ENCODE measurements at regions not wholly inside any gene's neighbourhood (a gene's known extent, or its start where the extent isn't known, plus 50 kb on each side); places are given as distances from the start of the nearest gene placed in this dataset.
"Not testable (repeated sequence)": the region's sequence is repeated elsewhere in the genome, so short reads cannot be mapped to it uniquely, and the experiment has no call there.

GRCh38 chr9:92206488-92206887 is 87.0 kb downstream of the IARS1 start:
- no peaks in the 10 kb centered on the region for H3K4me1 ChIP-seq (ENCODE audit: low read length)
- H3K27me3 ChIP-seq (replicated peaks; ENCODE audit: insufficient read depth, low read length), result no peaks in the 10 kb centered on the region
- H3K4me2 ChIP-seq (ENCODE audit: low read depth, low read length), result no peak overlapping the region
- H3K9me3 ChIP-seq (replicated peaks; ENCODE audit: insufficient read depth, low read length), result no peaks in the 10 kb centered on the region
- H3K36me3 ChIP-seq (replicated peaks; ENCODE audit: insufficient read depth, low read length), result peaks cover 22% of the 10 kb centered on the region
- H3K27ac ChIP-seq (ENCODE audit: low read length), result no peak overlapping the region
- no peaks in the 10 kb centered on the region for H4K20me1 ChIP-seq (ENCODE audit: insufficient read depth, low read length)
- H3K9me2 ChIP-seq (replicated peaks; ENCODE audit: insufficient read depth, low read length), result no peaks in the 10 kb centered on the region
- H3K4me3 ChIP-seq (ENCODE audit: low read length), result no peak overlapping the region
- H3K79me2 ChIP-seq (ENCODE audit: low read length), result no peaks in the 10 kb centered on the region
- 0 out of 2 replicates have a peak, but pooled peaks cover 10% of the 10 kb centered on the region for H3F3A ChIP-seq (ENCODE audit: insufficient read depth, low read length)
- no peak overlapping the region for H3K9ac ChIP-seq (ENCODE audit: low read length)
- TF ChIP-seq, protein P1, sequence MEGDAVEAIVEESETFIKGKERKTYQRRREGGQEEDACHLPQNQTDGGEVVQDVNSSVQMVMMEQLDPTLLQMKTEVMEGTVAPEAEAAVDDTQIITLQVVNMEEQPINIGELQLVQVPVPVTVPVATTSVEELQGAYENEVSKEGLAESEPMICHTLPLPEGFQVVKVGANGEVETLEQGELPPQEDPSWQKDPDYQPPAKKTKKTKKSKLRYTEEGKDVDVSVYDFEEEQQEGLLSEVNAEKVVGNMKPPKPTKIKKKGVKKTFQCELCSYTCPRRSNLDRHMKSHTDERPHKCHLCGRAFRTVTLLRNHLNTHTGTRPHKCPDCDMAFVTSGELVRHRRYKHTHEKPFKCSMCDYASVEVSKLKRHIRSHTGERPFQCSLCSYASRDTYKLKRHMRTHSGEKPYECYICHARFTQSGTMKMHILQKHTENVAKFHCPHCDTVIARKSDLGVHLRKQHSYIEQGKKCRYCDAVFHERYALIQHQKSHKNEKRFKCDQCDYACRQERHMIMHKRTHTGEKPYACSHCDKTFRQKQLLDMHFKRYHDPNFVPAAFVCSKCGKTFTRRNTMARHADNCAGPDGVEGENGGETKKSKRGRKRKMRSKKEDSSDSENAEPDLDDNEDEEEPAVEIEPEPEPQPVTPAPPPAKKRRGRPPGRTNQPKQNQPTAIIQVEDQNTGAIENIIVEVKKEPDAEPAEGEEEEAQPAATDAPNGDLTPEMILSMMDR (IDR thresholded peaks at IDR 0.05; ENCODE audit: low read length), result no peak
- TF ChIP-seq EZH2phosphoT487 (IDR thresholded peaks at IDR 0.05; ENCODE audit: low read length), result no peak
- no peak for TF ChIP-seq EZH2 (optimal IDR thresholded peaks at IDR 0.05; ENCODE audit: low read depth, low read length)
- H2AFZ ChIP-seq (ENCODE audit: low read length), result no peak overlapping the region
- DNase-seq, result no peak

GRCh38 chr9:92203887-92204286 is 88.7 kb upstream of the SPTLC1 start:
- not testable (repeated sequence) for H3K4me2 ChIP-seq (ENCODE audit: low read depth, low read length); H3K27me3 ChIP-seq (replicated peaks; ENCODE audit: insufficient read depth, low read length); H2AFZ ChIP-seq (ENCODE audit: low read length); DNase-seq; H4K20me1 ChIP-seq (ENCODE audit: insufficient read depth, low read length); H3K4me1 ChIP-seq (ENCODE audit: low read length); H3K36me3 ChIP-seq (replicated peaks; ENCODE audit: insufficient read depth, low read length); H3K9me2 ChIP-seq (replicated peaks; ENCODE audit: insufficient read depth, low read length); H3K27ac ChIP-seq (ENCODE audit: low read length); H3K79me2 ChIP-seq (ENCODE audit: low read length); H3K4me3 ChIP-seq (ENCODE audit: low read length); H3K9ac ChIP-seq (ENCODE audit: low read length); H3K9me3 ChIP-seq (replicated peaks; ENCODE audit: insufficient read depth, low read length)
- H3F3A ChIP-seq (ENCODE audit: insufficient read depth, low read length), result 0 out of 2 replicates have a peak, but pooled peaks cover 10% of the 10 kb centered on the region

DNA sequence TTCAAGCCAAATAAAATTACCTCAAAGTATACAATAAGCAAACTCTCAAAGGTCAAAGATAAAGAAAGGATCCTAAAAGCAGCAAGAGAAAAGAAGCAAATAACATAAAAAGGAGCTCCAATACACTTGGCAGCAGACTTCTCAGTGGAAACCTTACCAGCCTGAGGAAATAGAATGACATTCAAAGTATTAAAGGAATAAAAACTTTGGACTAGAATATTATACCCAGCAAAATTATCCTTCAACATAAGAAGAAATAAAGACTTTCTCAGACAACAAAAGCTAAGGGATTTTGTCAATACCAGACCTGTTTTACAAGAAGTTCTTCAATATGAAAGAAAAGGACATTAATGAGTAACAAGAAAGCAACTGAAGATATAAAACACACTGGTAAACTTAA is 83.0 kb upstream of the SPTLC1 start:
- H3K4me1 ChIP-seq (ENCODE audit: low read length); H3K9me3 ChIP-seq (replicated peaks; ENCODE audit: insufficient read depth, low read length); H3K9ac ChIP-seq (ENCODE audit: low read length); H3F3A ChIP-seq (ENCODE audit: insufficient read depth, low read length); H4K20me1 ChIP-seq (ENCODE audit: insufficient read depth, low read length); H3K27ac ChIP-seq (ENCODE audit: low read length); H2AFZ ChIP-seq (ENCODE audit: low read length); H3K9me2 ChIP-seq (replicated peaks; ENCODE audit: insufficient read depth, low read length); H3K4me2 ChIP-seq (ENCODE audit: low read depth, low read length); DNase-seq; H3K27me3 ChIP-seq (replicated peaks; ENCODE audit: insufficient read depth, low read length); H3K4me3 ChIP-seq (ENCODE audit: low read length); H3K79me2 ChIP-seq (ENCODE audit: low read length); H3K36me3 ChIP-seq (replicated peaks; ENCODE audit: insufficient read depth, low read length): not testable (repeated sequence)

- no peak for DNase-seq
- Histone ChIP-seq H3K36me3 (replicated peaks; ENCODE audit: insufficient read depth, low read length) (no peaks in the 10 kb centered on the region), H4K20me1 (ENCODE audit: insufficient read depth, low read length) (no peaks in the 10 kb centered on the region), H3K4me3 (ENCODE audit: low read length) (no peak overlapping the region), H3K9ac (ENCODE audit: low read length) (no peak overlapping the region), H3K4me1 (ENCODE audit: low read length) (no peaks in the 10 kb centered on the region), H3K79me2 (ENCODE audit: low read length) (no peaks in the 10 kb centered on the region), H3K27me3 (replicated peaks; ENCODE audit: insufficient read depth, low read length) (no peaks in the 10 kb centered on the region), H3K27ac (ENCODE audit: low read length) (no peak overlapping the region), H3K9me3 (replicated peaks; ENCODE audit: insufficient read depth, low read length) (no peaks in the 10 kb centered on the region), H3K9me2 (replicated peaks; ENCODE audit: insufficient read depth, low read length) (no peaks in the 10 kb centered on the region), H3K4me2 (ENCODE audit: low read depth, low read length) (no peak overlapping the region), H2AFZ (ENCODE audit: low read length) (no peak overlapping the region), H3F3A (ENCODE audit: insufficient read depth, low read length) (no peaks in the 10 kb centered on the region)
- TF ChIP-seq EZH2phosphoT487 (IDR thresholded peaks at IDR 0.05; ENCODE audit: low read length), result no peak
- TF ChIP-seq EZH2 (optimal IDR thresholded peaks at IDR 0.05; ENCODE audit: low read depth, low read length), result no peak
- TF ChIP-seq, protein P1 (IDR thresholded peaks at IDR 0.05; ENCODE audit: low read length), result no peak
These were observed 81.7 kb upstream of the SPTLC1 start for GRCh38 chr9:92196909-92197308.
